ENCODE measurements at regions not wholly inside any gene's neighbourhood (a gene's known extent, or its start where the extent isn't known, plus 50 kb on each side); places are given as distances from the start of the nearest gene placed in this dataset.

DNA sequence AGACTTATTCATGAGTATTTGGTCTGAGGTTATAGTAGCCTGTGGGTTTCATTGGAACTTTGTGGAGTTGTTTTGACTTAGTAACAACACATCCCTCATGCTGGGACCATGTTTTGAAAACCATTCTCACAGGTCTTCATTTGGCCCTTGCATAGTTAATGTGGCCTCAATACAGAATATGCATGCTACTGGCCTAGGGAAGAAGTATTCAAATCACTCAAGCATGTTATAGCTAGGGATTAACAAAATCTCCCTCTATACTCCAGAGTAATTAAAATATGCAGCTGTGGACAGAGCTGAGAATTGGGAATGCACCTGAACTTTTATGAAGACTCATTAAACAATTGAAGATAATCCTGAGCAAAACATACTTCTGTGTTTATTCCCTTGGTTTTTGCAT lies 325.5 kb upstream of the CHAC2 start:
- TF ChIP-seq, protein P1, sequence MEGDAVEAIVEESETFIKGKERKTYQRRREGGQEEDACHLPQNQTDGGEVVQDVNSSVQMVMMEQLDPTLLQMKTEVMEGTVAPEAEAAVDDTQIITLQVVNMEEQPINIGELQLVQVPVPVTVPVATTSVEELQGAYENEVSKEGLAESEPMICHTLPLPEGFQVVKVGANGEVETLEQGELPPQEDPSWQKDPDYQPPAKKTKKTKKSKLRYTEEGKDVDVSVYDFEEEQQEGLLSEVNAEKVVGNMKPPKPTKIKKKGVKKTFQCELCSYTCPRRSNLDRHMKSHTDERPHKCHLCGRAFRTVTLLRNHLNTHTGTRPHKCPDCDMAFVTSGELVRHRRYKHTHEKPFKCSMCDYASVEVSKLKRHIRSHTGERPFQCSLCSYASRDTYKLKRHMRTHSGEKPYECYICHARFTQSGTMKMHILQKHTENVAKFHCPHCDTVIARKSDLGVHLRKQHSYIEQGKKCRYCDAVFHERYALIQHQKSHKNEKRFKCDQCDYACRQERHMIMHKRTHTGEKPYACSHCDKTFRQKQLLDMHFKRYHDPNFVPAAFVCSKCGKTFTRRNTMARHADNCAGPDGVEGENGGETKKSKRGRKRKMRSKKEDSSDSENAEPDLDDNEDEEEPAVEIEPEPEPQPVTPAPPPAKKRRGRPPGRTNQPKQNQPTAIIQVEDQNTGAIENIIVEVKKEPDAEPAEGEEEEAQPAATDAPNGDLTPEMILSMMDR (IDR thresholded peaks at IDR 0.05) = no peak
- H3K36me3 Mint-ChIP-seq (ENCODE audit: unreplicated experiment) = no peaks in the 10 kb centered on the region
- H3K9me3 Mint-ChIP-seq (ENCODE audit: unreplicated experiment) = no peaks in the 10 kb centered on the region
- H3K4me1 Mint-ChIP-seq (ENCODE audit: unreplicated experiment) = no peaks in the 10 kb centered on the region
- peaks cover 5% of the 10 kb centered on the region for H3K27me3 Mint-ChIP-seq (ENCODE audit: unreplicated experiment)
- H3K4me3 Mint-ChIP-seq (ENCODE audit: unreplicated experiment) = no peak overlapping the region
- no peak overlapping the region for H3K27ac Mint-ChIP-seq (ENCODE audit: unreplicated experiment)
- DNase-seq (ENCODE audit: extremely low spot score, unreplicated experiment) = no peak

- Mint-ChIP-seq H3K4me3 (ENCODE audit: unreplicated experiment) (no peak overlapping the region), H3K9me3 (ENCODE audit: unreplicated experiment) (no peaks in the 10 kb centered on the region), H3K27ac (ENCODE audit: unreplicated experiment) (no peak overlapping the region), H3K27me3 (ENCODE audit: unreplicated experiment) (peaks cover 5% of the 10 kb centered on the region), H3K36me3 (ENCODE audit: unreplicated experiment) (no peaks in the 10 kb centered on the region), H3K4me1 (ENCODE audit: unreplicated experiment) (no peaks in the 10 kb centered on the region)
- TF ChIP-seq, protein P1 (IDR thresholded peaks at IDR 0.05) = no peak
- DNase-seq (ENCODE audit: extremely low spot score, unreplicated experiment) = no peak
Measured at GRCh38 chr2:53438692-53439091, 328.9 kb upstream of the CHAC2 start.

DNA sequence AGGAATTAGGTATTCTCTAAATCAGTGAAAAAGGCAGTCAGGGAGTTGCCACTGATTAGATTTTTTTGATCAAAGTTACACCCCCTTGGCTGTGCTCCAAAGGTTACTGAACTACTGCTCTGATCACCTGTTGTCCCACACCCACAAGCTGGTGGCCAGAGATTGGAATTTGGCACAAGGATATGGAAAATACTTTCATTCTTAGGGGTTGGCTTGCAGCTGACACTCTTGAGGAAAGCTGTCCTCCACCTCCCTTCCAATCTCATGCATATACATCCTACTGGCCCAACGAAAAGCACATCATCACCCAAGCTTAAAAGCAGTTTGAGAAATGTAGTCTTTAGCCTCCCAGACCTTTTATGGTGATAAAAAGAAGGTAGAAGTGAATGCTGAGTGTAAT lies 329.5 kb upstream of the CHAC2 start:
- no peaks in the 10 kb centered on the region for H3K36me3 Mint-ChIP-seq (ENCODE audit: unreplicated experiment)
- H3K4me3 Mint-ChIP-seq (ENCODE audit: unreplicated experiment) = no peak overlapping the region
- peaks cover 8% of the 10 kb centered on the region for H3K27me3 Mint-ChIP-seq (ENCODE audit: unreplicated experiment)
- DNase-seq (ENCODE audit: extremely low spot score, unreplicated experiment) = no peak
- H3K27ac Mint-ChIP-seq (ENCODE audit: unreplicated experiment) = no peak overlapping the region
- H3K9me3 Mint-ChIP-seq (ENCODE audit: unreplicated experiment) = no peaks in the 10 kb centered on the region
- TF ChIP-seq, protein P1 (IDR thresholded peaks at IDR 0.05) = no peak
- no peaks in the 10 kb centered on the region for H3K4me1 Mint-ChIP-seq (ENCODE audit: unreplicated experiment)

DNA sequence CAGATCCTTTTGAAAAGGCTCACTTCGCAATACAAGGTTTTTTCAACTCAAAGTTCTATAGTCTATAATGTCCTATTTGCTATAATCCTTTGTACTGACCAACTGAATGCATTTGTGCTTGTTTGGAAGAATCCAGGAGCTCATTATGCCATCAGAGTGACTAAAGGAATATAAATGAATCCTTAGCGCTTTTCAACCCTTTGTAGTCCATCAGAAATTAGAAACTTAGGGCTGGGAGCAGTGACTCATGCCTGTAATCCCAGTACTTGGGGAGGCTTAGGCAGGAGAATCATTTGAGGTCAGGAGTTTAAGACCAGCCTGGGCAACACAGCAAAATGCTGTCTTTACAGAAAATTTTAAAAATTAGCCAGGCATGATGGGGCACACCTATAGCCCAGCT lies 330.2 kb upstream of the CHAC2 start:
- Mint-ChIP-seq H3K36me3 (ENCODE audit: unreplicated experiment) (no peaks in the 10 kb centered on the region), H3K27me3 (ENCODE audit: unreplicated experiment) (peaks cover 8% of the 10 kb centered on the region), H3K4me3 (ENCODE audit: unreplicated experiment) (no peak overlapping the region), H3K9me3 (ENCODE audit: unreplicated experiment) (no peaks in the 10 kb centered on the region), H3K27ac (ENCODE audit: unreplicated experiment) (no peak overlapping the region), H3K4me1 (ENCODE audit: unreplicated experiment) (no peaks in the 10 kb centered on the region)
- DNase-seq (ENCODE audit: extremely low spot score, unreplicated experiment) = no peak
- TF ChIP-seq, protein P1 (IDR thresholded peaks at IDR 0.05) = no peak

GRCh38 chr2:53436882-53437281 lies 330.7 kb upstream of the CHAC2 start:
- Mint-ChIP-seq H3K27ac (ENCODE audit: unreplicated experiment) (no peak overlapping the region), H3K9me3 (ENCODE audit: unreplicated experiment) (no peaks in the 10 kb centered on the region), H3K4me3 (ENCODE audit: unreplicated experiment) (no peak overlapping the region), H3K4me1 (ENCODE audit: unreplicated experiment) (no peaks in the 10 kb centered on the region), H3K36me3 (ENCODE audit: unreplicated experiment) (no peaks in the 10 kb centered on the region), H3K27me3 (ENCODE audit: unreplicated experiment) (peaks cover 8% of the 10 kb centered on the region)
- DNase-seq (ENCODE audit: extremely low spot score, unreplicated experiment) = no peak
- TF ChIP-seq, protein P1 (IDR thresholded peaks at IDR 0.05) = no peak
